Chondrocyte (in vitro differentiated cells): ENCODE measurements at regions not wholly inside any gene's neighbourhood (a gene's known extent, or its start where the extent isn't known, plus 50 kb on each side); places are given as distances from the start of the nearest gene placed in this dataset.

Source experiments
- DNase-seq: peaks from one replicate; pipeline ENCODE4 v3.0.0; 2021; ENCODE audit warnings: mixed read lengths, low spot score
- H3K27ac Mint-ChIP-seq: one replicate; pipeline ENCODE4 v1.8.0; 2021; ENCODE audit warnings: mild to moderate bottlenecking, moderate library complexity, mixed read lengths; ENCODE audit not compliant: unreplicated experiment
- H3K27me3 Mint-ChIP-seq: 2 replicates; pipeline ENCODE4 v1.8.0; 2021; ENCODE audit warnings: low read depth, mixed read lengths
- H3K36me3 Mint-ChIP-seq: 2 replicates; pipeline ENCODE4 v1.8.0; 2021; ENCODE audit warnings: low read depth, mixed read lengths
- H3K4me1 Mint-ChIP-seq: 2 replicates; pipeline ENCODE4 v1.8.0; 2021; ENCODE audit warnings: low read depth, mild to moderate bottlenecking, mixed read lengths
- H3K4me3 Mint-ChIP-seq: one replicate; pipeline ENCODE4 v1.8.0; 2021; ENCODE audit warnings: mild to moderate bottlenecking, moderate library complexity, mixed read lengths; ENCODE audit not compliant: unreplicated experiment
- H3K9me3 Mint-ChIP-seq: 2 replicates; pipeline ENCODE4 v1.8.0; 2021; ENCODE audit warnings: low read depth, mixed read lengths
- CTCF ChIP-seq: fragments of 200-600 bp; sonication (generic); IDR thresholded peaks from 2 replicates; pipeline ENCODE4 v1.5.0; 2021; ENCODE audit warnings: antibody characterized with exemption, mild to moderate bottlenecking, moderate library complexity

GRCh38 chr5:126707080-126707479, 69.9 kb upstream of the LMNB1 start:
- no peaks in the 10 kb centered on the region for H3K27me3 Mint-ChIP-seq
- H3K4me1 Mint-ChIP-seq = no peaks in the 10 kb centered on the region
- DNase-seq = no peak
- H3K27ac Mint-ChIP-seq = no peak overlapping the region
- H3K36me3 Mint-ChIP-seq = no peaks in the 10 kb centered on the region
- H3K4me3 Mint-ChIP-seq = no peak overlapping the region
- no peak for TF ChIP-seq CTCF
- H3K9me3 Mint-ChIP-seq = no peaks in the 10 kb centered on the region

- H3K27ac Mint-ChIP-seq = peak overlapping the region; percentile 13
- no peak overlapping the region for H3K4me3 Mint-ChIP-seq
- TF ChIP-seq CTCF = no peak
- no peaks in the 10 kb centered on the region for H3K9me3 Mint-ChIP-seq
- H3K36me3 Mint-ChIP-seq = no peaks in the 10 kb centered on the region
- H3K4me1 Mint-ChIP-seq = peaks cover 12% of the 10 kb centered on the region
- DNase-seq = no peak
- no peaks in the 10 kb centered on the region for H3K27me3 Mint-ChIP-seq
These were observed 61.2 kb upstream of the LMNB1 start for GRCh38 chr5:126715765-126716164.

GRCh38 chr5:126716861-126717260, 60.1 kb upstream of the LMNB1 start:
- TF ChIP-seq CTCF = no peak
- no peaks in the 10 kb centered on the region for H3K27me3 Mint-ChIP-seq
- no peaks in the 10 kb centered on the region for H3K36me3 Mint-ChIP-seq
- H3K9me3 Mint-ChIP-seq = no peaks in the 10 kb centered on the region
- H3K4me3 Mint-ChIP-seq = no peak overlapping the region
- no peak for DNase-seq
- no peak overlapping the region for H3K27ac Mint-ChIP-seq
- H3K4me1 Mint-ChIP-seq = peaks cover 12% of the 10 kb centered on the region

- no peaks in the 10 kb centered on the region for H3K36me3 Mint-ChIP-seq
- no peaks in the 10 kb centered on the region for H3K27me3 Mint-ChIP-seq
- H3K9me3 Mint-ChIP-seq = no peaks in the 10 kb centered on the region
- no peak for TF ChIP-seq CTCF
- no peak for DNase-seq
- no peak overlapping the region for H3K4me3 Mint-ChIP-seq
- H3K4me1 Mint-ChIP-seq = peaks cover 12% of the 10 kb centered on the region
- H3K27ac Mint-ChIP-seq = no peak overlapping the region
These were observed 58.6 kb upstream of the LMNB1 start for GRCh38 chr5:126718236-126718868.

GRCh38 chr5:126720369-126720768, 56.6 kb upstream of the LMNB1 start:
- Mint-ChIP-seq H3K27ac (no peak overlapping the region), H3K4me3 (no peak overlapping the region), H3K36me3 (no peaks in the 10 kb centered on the region), H3K9me3 (peaks cover 3% of the 10 kb centered on the region), H3K27me3 (no peaks in the 10 kb centered on the region), H3K4me1 (peaks cover 12% of the 10 kb centered on the region)
- no peak for TF ChIP-seq CTCF
- DNase-seq = no peak
